ENCODE measurements at regions not wholly inside any gene's neighbourhood (a gene's known extent, or its start where the extent isn't known, plus 50 kb on each side); places are given as distances from the start of the nearest gene placed in this dataset.

GRCh38 chr2:184541591-184541990, 56.7 kb upstream of the ZNF804A start:
- Histone ChIP-seq H3K4me1 (ENCODE audit: control insufficient read depth, insufficient read depth, low read length) (no peaks in the 10 kb centered on the region), H3K27me3 (ENCODE audit: control insufficient read depth, insufficient read depth, low read length) (no peaks in the 10 kb centered on the region), H3K4me3 (ENCODE audit: low read depth, low read length) (no peak overlapping the region), H3K36me3 (ENCODE audit: control insufficient read depth, insufficient read depth, low read length) (no peaks in the 10 kb centered on the region), H3K9me3 (ENCODE audit: control insufficient read depth, insufficient read depth, low read length) (no peaks in the 10 kb centered on the region), H3K27ac (ENCODE audit: low read depth, low read length) (no peak overlapping the region), H3K9ac (ENCODE audit: low read depth, low read length) (no peak overlapping the region)

- H3K4me3 ChIP-seq (ENCODE audit: low read depth, low read length): no peak overlapping the region
- no peaks in the 10 kb centered on the region; the same call in 1 of the 2 replicates for H3K9me3 ChIP-seq (ENCODE audit: control insufficient read depth, insufficient read depth, low read length)
- H3K4me1 ChIP-seq (ENCODE audit: control insufficient read depth, insufficient read depth, low read length): no peaks in the 10 kb centered on the region
- H3K27ac ChIP-seq (ENCODE audit: low read depth, low read length): no peak overlapping the region
- no peaks in the 10 kb centered on the region for H3K27me3 ChIP-seq (ENCODE audit: control insufficient read depth, insufficient read depth, low read length)
- H3K36me3 ChIP-seq (ENCODE audit: control insufficient read depth, insufficient read depth, low read length): no peaks in the 10 kb centered on the region
- H3K9ac ChIP-seq (ENCODE audit: low read depth, low read length): no peak overlapping the region
Measured at GRCh38 chr2:184543832-184544231, 54.5 kb upstream of the ZNF804A start.

Measured in HUES48 (cell line).